Thoracic aorta (tissue), 2 donors: ENCODE measurements at regions not wholly inside any gene's neighbourhood (a gene's known extent, or its start where the extent isn't known, plus 50 kb on each side); places are given as distances from the start of the nearest gene placed in this dataset.

Source experiments
- ATAC-seq: fragments of 150-250 bp; one replicate; pipeline ENCODE4 v1.8.0; 2017; ENCODE audit warnings: low read depth; ENCODE audit not compliant: insufficient number of reproducible peaks, low FRiP score
- DNase-seq: peaks from one replicate; pipeline ENCODE4 v3.0.0-alpha.2; 2020; ENCODE audit warnings: low spot score
- H3K27ac ChIP-seq, 2 donors: fragments of 200-600 bp; sonication (generic); 1 replicate in 1 of 2; 2 replicates in 1 of 2; pipeline ENCODE4 v1.5.1; 2016; ENCODE audit warnings: mild to moderate bottlenecking in 2 of 2, moderate library complexity in 2 of 2
- H3K27me3 ChIP-seq: fragments of 200-600 bp; sonication (generic); replicated peaks from 2 replicates; pipeline ENCODE4 v1.6.0; 2016; ENCODE audit warnings: mild to moderate bottlenecking; ENCODE audit not compliant: insufficient read depth
- H3K36me3 ChIP-seq: fragments of 200-600 bp; sonication (generic); one replicate; pipeline ENCODE4 v1.5.1; 2016
- H3K4me1 ChIP-seq, 2 donors: fragments of 200-600 bp; sonication (generic); 1 replicate in 1 of 2; 2 replicates in 1 of 2; pipeline versions ENCODE4 v1.5.1 to v1.6.0; 2016; ENCODE audit warnings: low read depth in 2 of 2, mild to moderate bottlenecking in 1 of 2; ENCODE audit not compliant: control insufficient read depth in 1 of 2
- H3K4me3 ChIP-seq: fragments of 200-600 bp; sonication (generic); 2 replicates; pipeline ENCODE4 v1.5.1; 2016; ENCODE audit warnings: mild to moderate bottlenecking
- H3K9me3 ChIP-seq: fragments of 200-600 bp; sonication (generic); 2 replicates; pipeline ENCODE4 v1.5.1; 2016
- CTCF ChIP-seq: fragments of 200-600 bp; sonication (generic); IDR thresholded peaks from one replicate; pipeline ENCODE4 v1.5.1; 2019; ENCODE audit warnings: antibody characterized with exemption

GRCh38 chr17:14739656-14740431, 439.0 kb downstream of the HS3ST3B1 start:
- no peak for TF ChIP-seq CTCF
- DNase-seq: no peak
- no peaks in the 10 kb centered on the region for H3K36me3 ChIP-seq
- no peaks in the 10 kb centered on the region for H3K4me1 ChIP-seq
- H3K27me3 ChIP-seq: no peaks in the 10 kb centered on the region
- no peak for ATAC-seq
- no peaks in the 10 kb centered on the region for H3K9me3 ChIP-seq
- H3K4me3 ChIP-seq: no peak overlapping the region
- H3K27ac ChIP-seq: no peak overlapping the region

GRCh38 chr17:14738652-14738988, 437.7 kb downstream of the HS3ST3B1 start:
- H3K27me3 ChIP-seq: no peaks in the 10 kb centered on the region

GRCh38 chr17:14737984-14738651, 437.2 kb downstream of the HS3ST3B1 start:
- no peak overlapping the region for H3K27ac ChIP-seq
- H3K4me3 ChIP-seq: no peak overlapping the region
- no peaks in the 10 kb centered on the region for H3K9me3 ChIP-seq
- DNase-seq (peak; percentile 43), ATAC-seq (peak; percentile 69)
- H3K36me3 ChIP-seq: no peaks in the 10 kb centered on the region
- no peak for TF ChIP-seq CTCF
- no peaks in the 10 kb centered on the region for H3K4me1 ChIP-seq
- no peaks in the 10 kb centered on the region for H3K27me3 ChIP-seq

More at GRCh38 chr17:14738652-14738988, 437.7 kb downstream of the HS3ST3B1 start:
- no peak overlapping the region for H3K4me3 ChIP-seq
- no peak for TF ChIP-seq CTCF
- H3K9me3 ChIP-seq: no peaks in the 10 kb centered on the region
- no peak overlapping the region for H3K27ac ChIP-seq
- no peaks in the 10 kb centered on the region for H3K4me1 ChIP-seq
- no peak for ATAC-seq
- no peak for DNase-seq
- no peaks in the 10 kb centered on the region for H3K36me3 ChIP-seq

GRCh38 chr17:14736631-14737030, 435.8 kb downstream of the HS3ST3B1 start:
- H3K4me1 ChIP-seq: no peaks in the 10 kb centered on the region
- no peak overlapping the region for H3K4me3 ChIP-seq
- TF ChIP-seq CTCF: no peak
- H3K9me3 ChIP-seq: no peaks in the 10 kb centered on the region
- DNase-seq: no peak
- no peaks in the 10 kb centered on the region for H3K36me3 ChIP-seq
- no peak overlapping the region for H3K27ac ChIP-seq
- no peak for ATAC-seq
- H3K27me3 ChIP-seq: no peaks in the 10 kb centered on the region

- no peak for DNase-seq
- Histone ChIP-seq H3K27me3 (no peaks in the 10 kb centered on the region), H3K4me1 (no peaks in the 10 kb centered on the region), H3K9me3 (no peaks in the 10 kb centered on the region), H3K27ac (no peak overlapping the region), H3K36me3 (no peaks in the 10 kb centered on the region), H3K4me3 (no peak overlapping the region)
- no peak for TF ChIP-seq CTCF
- ATAC-seq: no peak
These were observed 432.5 kb downstream of the HS3ST3B1 start for GRCh38 chr17:14733376-14733775.
